Nephron progenitor cell (in vitro differentiated cells): ENCODE measurements at regions not wholly inside any gene's neighbourhood (a gene's known extent, or its start where the extent isn't known, plus 50 kb on each side); places are given as distances from the start of the nearest gene placed in this dataset.
"Not testable (repeated sequence)": the region's sequence is repeated elsewhere in the genome, so short reads cannot be mapped to it uniquely, and the experiment has no call there.

Experiments used
- DNase-seq: peaks from one replicate; pipeline ENCODE4 v3.0.0; 2021
- H3K27ac Mint-ChIP-seq: 2 replicates; pipeline ENCODE4 v1.8.0; 2021; ENCODE audit warnings: mild to moderate bottlenecking, moderate library complexity, mixed read lengths
- H3K27me3 Mint-ChIP-seq: 2 replicates; pipeline ENCODE4 v1.8.0; 2021; ENCODE audit warnings: mild to moderate bottlenecking, low read depth, mixed read lengths; ENCODE audit not compliant: poor library complexity
- H3K36me3 Mint-ChIP-seq: 2 replicates; pipeline ENCODE4 v1.8.0; 2021; ENCODE audit warnings: low read depth, mixed read lengths
- H3K4me1 Mint-ChIP-seq: 2 replicates; pipeline ENCODE4 v1.8.0; 2021; ENCODE audit warnings: mixed read lengths
- H3K4me3 Mint-ChIP-seq: 2 replicates; pipeline ENCODE4 v1.8.0; 2021; ENCODE audit warnings: mild to moderate bottlenecking, moderate library complexity, mixed read lengths
- H3K9me3 Mint-ChIP-seq: 2 replicates; pipeline ENCODE4 v1.8.0; 2021; ENCODE audit warnings: mild to moderate bottlenecking, moderate library complexity, mixed read lengths

- not testable (repeated sequence) for H3K4me1 Mint-ChIP-seq, H3K36me3 Mint-ChIP-seq, H3K4me3 Mint-ChIP-seq, H3K27ac Mint-ChIP-seq, H3K27me3 Mint-ChIP-seq
- peaks cover 75% of the 10 kb centered on the region for H3K9me3 Mint-ChIP-seq
- peak; percentile 8 for DNase-seq
Measured at GRCh38 chr9:65389710-65390109, 104.7 kb upstream of the FOXD4L5 start.

- not testable (repeated sequence) for H3K36me3 Mint-ChIP-seq, H3K27me3 Mint-ChIP-seq, H3K27ac Mint-ChIP-seq, H3K4me3 Mint-ChIP-seq, DNase-seq, H3K4me1 Mint-ChIP-seq
- H3K9me3 Mint-ChIP-seq, result peaks cover 77% of the 10 kb centered on the region
Measured at GRCh38 chr9:65389216-65389615, 104.2 kb upstream of the FOXD4L5 start.

- not testable (repeated sequence) for H3K27ac Mint-ChIP-seq, H3K4me3 Mint-ChIP-seq, H3K4me1 Mint-ChIP-seq, H3K36me3 Mint-ChIP-seq, H3K27me3 Mint-ChIP-seq
- peak; percentile 70 for DNase-seq
- H3K9me3 Mint-ChIP-seq, result peaks cover 72% of the 10 kb centered on the region
Measured at GRCh38 chr9:65386699-65387098, 101.7 kb upstream of the FOXD4L5 start.

GRCh38 chr9:65386191-65386590 is 101.2 kb upstream of the FOXD4L5 start:
- DNase-seq, H3K4me1 Mint-ChIP-seq, H3K36me3 Mint-ChIP-seq, H3K27me3 Mint-ChIP-seq, H3K27ac Mint-ChIP-seq, H3K4me3 Mint-ChIP-seq: not testable (repeated sequence)
- peaks cover 70% of the 10 kb centered on the region for H3K9me3 Mint-ChIP-seq

- peaks cover 65% of the 10 kb centered on the region for H3K9me3 Mint-ChIP-seq
- not testable (repeated sequence) for H3K4me3 Mint-ChIP-seq, H3K27ac Mint-ChIP-seq, H3K27me3 Mint-ChIP-seq, DNase-seq, H3K36me3 Mint-ChIP-seq, H3K4me1 Mint-ChIP-seq
Measured at GRCh38 chr9:65385655-65386024, 100.6 kb upstream of the FOXD4L5 start.

- H3K9me3 Mint-ChIP-seq, result peaks cover 58% of the 10 kb centered on the region
- DNase-seq, H3K27ac Mint-ChIP-seq, H3K4me3 Mint-ChIP-seq, H3K36me3 Mint-ChIP-seq, H3K4me1 Mint-ChIP-seq, H3K27me3 Mint-ChIP-seq: not testable (repeated sequence)
Measured at GRCh38 chr9:65384759-65385654, 100.0 kb upstream of the FOXD4L5 start.

- H3K9me3 Mint-ChIP-seq, result peaks cover 51% of the 10 kb centered on the region
- not testable (repeated sequence) for H3K27me3 Mint-ChIP-seq, H3K4me1 Mint-ChIP-seq, DNase-seq, H3K36me3 Mint-ChIP-seq, H3K27ac Mint-ChIP-seq, H3K4me3 Mint-ChIP-seq
Measured at GRCh38 chr9:65384066-65384465, 99.1 kb upstream of the FOXD4L5 start.

GRCh38 chr9:65383646-65384045 is 98.6 kb upstream of the FOXD4L5 start:
- Mint-ChIP-seq H3K9me3 (peaks cover 49% of the 10 kb centered on the region), H3K4me3 (peak overlapping the region; percentile 42)
- not testable (repeated sequence) for H3K27me3 Mint-ChIP-seq, H3K36me3 Mint-ChIP-seq, H3K27ac Mint-ChIP-seq, DNase-seq, H3K4me1 Mint-ChIP-seq

- not testable (repeated sequence) for H3K27me3 Mint-ChIP-seq, H3K4me3 Mint-ChIP-seq, H3K4me1 Mint-ChIP-seq, H3K36me3 Mint-ChIP-seq, H3K27ac Mint-ChIP-seq, DNase-seq
- H3K9me3 Mint-ChIP-seq, result peaks cover 40% of the 10 kb centered on the region
Measured at GRCh38 chr9:65382701-65383318, 97.8 kb upstream of the FOXD4L5 start.
